Stimulated activated CD8-positive, alpha-beta memory T cell treated with anti-CD3 and anti-CD28 coated beads, Interleukin-4, amount 100 ng/mL, for 24 hours (primary cell): ENCODE measurements at regions not wholly inside any gene's neighbourhood (a gene's known extent, or its start where the extent isn't known, plus 50 kb on each side); places are given as distances from the start of the nearest gene placed in this dataset.

Experiments
- DNase-seq: peaks from one replicate; pipeline ENCODE4 v3.0.0-alpha.2; 2020; ENCODE audit warnings: low read depth

DNA sequence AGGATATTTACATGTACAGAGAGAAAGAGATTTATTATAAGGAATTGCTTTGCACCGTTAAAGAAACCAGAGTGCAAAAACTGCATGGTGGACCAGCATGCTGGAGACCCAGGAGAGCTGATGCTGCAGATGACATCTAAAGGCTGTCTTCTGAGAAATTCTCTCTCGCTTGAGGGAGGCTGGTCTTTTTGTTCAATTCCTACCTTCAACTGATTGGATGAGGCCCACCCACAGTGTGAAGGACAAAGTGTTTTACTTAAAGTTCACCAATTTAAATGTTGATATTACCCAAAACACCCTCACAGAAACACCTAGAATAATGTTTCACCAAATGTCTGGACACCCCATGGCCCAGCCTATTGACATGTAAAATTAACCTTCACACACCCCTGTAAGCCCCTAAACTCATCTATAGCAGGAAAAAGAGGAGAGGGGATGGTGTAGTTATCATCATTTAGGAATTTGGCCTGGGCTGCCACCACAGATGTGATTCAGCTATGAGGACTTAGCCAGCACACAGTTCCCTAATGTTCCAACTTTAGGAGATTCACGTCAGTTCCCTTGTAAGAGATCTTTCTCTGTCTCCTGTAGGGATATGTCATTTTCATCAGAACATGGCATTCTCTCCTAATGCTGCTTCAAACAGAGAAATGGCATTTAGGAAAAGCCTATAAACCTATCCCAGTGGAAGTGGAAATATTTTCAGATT is 358.2 kb upstream of the TLE4 start:
- no peak for DNase-seq

GRCh38 chr9:79215821-79216220 is 355.9 kb upstream of the TLE4 start:
- DNase-seq = no peak

GRCh38 chr9:79220251-79220650 is 351.5 kb upstream of the TLE4 start:
- DNase-seq = no peak

DNA sequence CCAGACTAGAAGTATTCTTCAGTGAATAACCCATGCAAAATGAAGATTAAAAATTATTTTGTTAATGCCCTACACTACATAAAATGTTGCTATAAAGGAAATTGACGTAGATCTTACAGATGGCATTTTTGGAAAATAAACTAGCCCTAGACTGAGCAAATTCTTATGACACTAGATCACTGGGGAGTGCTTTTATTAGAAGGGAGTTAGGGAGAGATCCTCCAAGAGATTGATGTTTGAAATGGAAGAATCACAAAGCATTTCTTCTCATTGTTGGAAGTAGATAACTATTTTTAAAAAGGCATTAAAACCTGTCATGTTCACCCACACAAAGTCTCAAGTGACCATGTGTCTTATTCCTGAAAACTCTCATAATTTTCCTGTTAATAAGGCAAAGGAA is 351.1 kb upstream of the TLE4 start:
- no peak for DNase-seq

- no peak for DNase-seq
Measured at GRCh38 chr9:79221084-79221483, 350.7 kb upstream of the TLE4 start.

GRCh38 chr9:79222483-79222882 is 349.3 kb upstream of the TLE4 start:
- no peak for DNase-seq

GRCh38 chr9:79224672-79225433 is 346.9 kb upstream of the TLE4 start:
- no peak for DNase-seq

GRCh38 chr9:79233542-79233941 is 338.2 kb upstream of the TLE4 start:
- DNase-seq = no peak

- DNase-seq = no peak
Measured at GRCh38 chr9:79236466-79236865, 335.3 kb upstream of the TLE4 start.

- no peak for DNase-seq
Measured at GRCh38 chr9:79237861-79238260, 333.9 kb upstream of the TLE4 start.

DNA sequence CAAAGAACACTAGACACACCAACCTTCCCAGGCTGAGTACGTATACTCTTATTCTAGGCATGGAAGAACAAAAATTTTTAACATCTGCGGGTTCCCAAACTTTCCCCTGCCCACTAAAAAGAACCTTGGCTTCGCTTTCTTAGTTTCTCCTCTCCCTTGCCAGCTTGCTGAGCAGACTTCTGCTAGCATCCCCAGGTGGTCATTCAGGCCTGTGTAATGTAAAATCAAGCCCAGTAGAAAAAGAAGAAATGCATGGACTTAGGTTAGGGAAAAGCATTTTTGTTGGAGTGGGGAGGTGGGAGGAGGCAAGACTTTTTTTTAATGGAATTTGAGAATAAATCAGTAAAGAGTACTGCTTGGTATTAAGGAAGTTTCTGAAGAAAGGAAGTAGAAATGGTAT is 331.0 kb upstream of the TLE4 start:
- DNase-seq = no peak

- no peak for DNase-seq
Measured at GRCh38 chr9:79242489-79242888, 329.3 kb upstream of the TLE4 start.

DNA sequence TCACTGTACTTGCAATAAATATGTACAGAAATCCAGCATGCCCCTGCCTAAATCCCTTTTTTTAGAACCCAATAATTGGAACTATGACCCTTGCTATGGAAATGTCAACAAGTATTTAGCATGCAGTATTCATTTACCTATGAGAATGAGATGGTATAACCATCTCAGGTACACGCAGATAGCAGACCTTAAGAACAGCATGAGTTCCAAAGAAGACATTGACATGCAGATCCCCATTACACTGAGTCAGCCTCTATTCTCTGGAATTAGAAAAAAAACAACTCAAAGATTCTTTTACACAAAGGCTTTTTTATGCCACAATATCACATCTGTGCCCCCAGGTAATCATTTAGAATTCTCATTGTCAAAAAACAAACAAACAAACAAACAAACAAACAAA is 325.6 kb upstream of the TLE4 start:
- no peak for DNase-seq

GRCh38 chr9:79247021-79247420 is 324.7 kb upstream of the TLE4 start:
- DNase-seq = no peak

DNA sequence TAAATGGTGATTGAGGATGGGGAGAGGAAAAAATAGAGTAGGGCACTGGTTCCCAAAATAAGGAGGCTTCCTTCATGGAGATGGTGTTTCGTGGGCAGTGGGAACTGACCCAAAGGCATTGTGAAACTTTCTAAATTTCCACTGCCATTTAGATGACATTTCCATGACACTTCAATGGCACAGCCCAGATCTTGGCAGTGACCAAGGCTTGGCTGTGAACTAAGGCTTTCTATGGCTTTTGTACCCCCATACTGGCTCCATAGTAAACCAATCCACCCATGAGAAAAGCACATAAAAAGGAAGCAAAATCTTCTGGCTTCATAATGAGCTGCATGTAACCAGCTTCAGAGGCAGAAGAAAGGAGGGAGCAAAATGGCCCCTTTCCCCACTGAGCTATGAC is 321.0 kb upstream of the TLE4 start:
- DNase-seq = no peak

- DNase-seq = no peak
Measured at GRCh38 chr9:79254900-79255650, 316.7 kb upstream of the TLE4 start.

- no peak for DNase-seq
Measured at GRCh38 chr9:79255651-79256260, 316.0 kb upstream of the TLE4 start.

DNA sequence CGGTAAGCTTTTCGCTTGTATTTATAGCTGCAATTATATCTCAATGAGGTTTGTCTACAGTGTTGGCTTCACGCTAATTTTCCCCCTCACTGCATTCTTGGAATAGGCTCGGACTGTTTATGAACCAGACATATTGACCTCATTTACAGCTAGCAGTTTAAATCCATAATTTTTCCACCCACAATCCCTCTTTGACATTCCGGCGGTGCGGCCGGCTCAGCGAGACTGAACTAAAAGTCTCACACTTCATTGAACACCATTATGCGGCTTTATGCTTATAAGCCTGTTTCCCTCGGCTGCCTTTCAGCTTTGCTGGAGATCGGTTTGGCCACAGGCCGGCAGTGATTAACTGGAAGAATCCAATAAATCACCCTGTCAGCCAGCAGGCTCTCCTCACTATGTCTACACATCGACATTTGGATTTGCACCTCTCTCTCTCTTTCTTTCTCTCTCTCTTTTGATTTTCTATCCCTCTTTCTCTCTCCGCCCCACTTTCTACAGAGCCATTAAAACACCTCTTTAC is 315.0 kb upstream of the TLE4 start:
- DNase-seq = no peak

DNA sequence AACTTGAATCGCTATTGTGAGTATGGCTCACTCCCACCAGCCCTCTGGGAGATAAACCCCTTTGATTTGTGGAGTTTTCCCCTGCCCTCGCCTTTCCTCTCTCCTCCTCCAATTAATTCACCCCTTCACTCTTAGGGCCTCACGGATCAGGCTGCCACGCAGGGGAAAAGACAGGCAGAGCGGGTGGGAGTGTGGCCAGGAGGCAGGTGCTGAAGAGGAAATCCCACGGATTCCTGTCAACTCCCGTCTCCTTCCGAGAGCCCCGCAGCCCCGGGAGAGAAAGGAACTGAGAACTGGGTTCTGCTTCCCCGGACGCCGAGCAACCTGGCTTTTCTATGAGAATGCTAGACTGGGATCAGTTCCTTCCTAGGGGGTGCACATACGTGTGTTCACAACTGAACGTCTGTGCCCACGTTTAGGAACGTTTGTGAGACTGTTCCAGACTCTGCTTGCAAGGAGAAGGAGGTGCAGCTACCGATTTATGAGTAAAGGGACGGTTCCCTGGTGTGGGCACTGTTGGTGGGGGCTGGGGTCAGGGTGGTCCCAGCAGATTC is 314.5 kb upstream of the TLE4 start:
- no peak for DNase-seq

DNA sequence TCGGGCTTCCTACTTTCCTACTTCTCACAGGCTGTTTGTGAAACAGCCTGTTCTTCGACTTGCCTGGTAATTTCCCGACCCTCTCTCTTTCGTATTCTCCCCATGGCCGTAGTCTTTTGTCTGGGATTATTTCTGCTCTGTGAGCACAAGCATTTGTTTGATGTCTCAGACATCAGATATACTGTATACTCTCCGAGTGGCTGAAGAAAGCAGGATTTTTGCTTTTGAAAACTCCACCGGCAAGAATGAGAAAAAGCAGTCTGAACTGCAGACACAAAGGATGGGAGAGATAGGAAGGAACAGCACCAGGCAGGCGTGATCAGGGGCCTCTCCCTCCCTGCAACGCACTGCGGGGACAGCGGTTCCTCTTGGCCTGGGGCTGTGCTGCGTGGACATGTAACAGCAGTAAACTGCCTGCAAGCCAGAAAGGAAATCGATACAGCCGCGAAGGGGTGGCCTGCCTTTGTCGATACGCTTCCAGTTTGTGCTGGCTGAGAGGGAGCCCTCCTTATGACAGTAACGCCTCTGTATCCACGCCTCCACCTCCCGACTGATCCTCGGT is 313.9 kb upstream of the TLE4 start:
- no peak for DNase-seq

DNA sequence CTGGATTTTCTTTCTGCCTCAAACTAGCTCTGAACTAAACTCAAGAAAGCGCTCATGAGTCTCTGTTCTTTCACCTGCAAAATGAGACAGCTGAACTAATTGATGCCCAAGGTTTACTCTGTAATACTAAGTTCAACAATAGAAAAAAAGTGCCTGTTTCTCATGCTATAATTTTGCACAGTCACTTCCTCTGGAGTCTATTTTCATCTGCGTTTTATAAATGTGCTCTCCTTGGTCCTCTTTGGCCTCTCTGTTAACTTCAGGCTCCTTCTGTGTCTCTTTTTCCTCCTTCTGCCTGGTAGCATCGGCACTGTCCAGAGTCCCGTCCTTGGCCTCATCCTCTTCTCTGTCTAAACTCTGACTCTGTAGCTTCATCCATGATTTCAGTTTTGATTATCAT is 311.9 kb upstream of the TLE4 start:
- no peak for DNase-seq

DNA sequence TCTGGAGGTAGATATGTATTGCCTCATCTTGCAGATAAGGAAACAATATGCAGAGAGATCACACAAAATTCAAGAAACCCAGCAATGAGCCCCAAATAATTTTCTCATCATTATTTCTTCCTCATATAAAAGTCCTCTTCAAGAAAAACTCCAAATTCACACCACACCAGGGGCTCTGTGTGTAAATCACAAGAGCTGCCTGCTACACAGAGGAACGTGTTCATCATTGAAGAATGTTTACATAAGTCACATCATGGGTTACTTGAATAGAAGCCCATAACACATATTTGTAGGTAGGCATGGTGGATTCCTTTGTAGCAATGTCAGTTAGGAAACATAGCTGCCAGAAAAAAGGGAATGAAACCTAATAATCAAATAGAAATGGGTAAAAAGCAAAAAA is 308.1 kb upstream of the TLE4 start:
- no peak for DNase-seq
